GM21367 (cell line): ENCODE measurements at regions not wholly inside any gene's neighbourhood (a gene's known extent, or its start where the extent isn't known, plus 50 kb on each side); places are given as distances from the start of the nearest gene placed in this dataset.
"Not testable (repeated sequence)": the region's sequence is repeated elsewhere in the genome, so short reads cannot be mapped to it uniquely, and the experiment has no call there.

Experiments
- ATAC-seq: cut with Tn5 transposase; IDR thresholded peaks from one replicate; pipeline ENCODE4 v1.9.1; 2021; ENCODE audit not compliant: unreplicated experiment

DNA sequence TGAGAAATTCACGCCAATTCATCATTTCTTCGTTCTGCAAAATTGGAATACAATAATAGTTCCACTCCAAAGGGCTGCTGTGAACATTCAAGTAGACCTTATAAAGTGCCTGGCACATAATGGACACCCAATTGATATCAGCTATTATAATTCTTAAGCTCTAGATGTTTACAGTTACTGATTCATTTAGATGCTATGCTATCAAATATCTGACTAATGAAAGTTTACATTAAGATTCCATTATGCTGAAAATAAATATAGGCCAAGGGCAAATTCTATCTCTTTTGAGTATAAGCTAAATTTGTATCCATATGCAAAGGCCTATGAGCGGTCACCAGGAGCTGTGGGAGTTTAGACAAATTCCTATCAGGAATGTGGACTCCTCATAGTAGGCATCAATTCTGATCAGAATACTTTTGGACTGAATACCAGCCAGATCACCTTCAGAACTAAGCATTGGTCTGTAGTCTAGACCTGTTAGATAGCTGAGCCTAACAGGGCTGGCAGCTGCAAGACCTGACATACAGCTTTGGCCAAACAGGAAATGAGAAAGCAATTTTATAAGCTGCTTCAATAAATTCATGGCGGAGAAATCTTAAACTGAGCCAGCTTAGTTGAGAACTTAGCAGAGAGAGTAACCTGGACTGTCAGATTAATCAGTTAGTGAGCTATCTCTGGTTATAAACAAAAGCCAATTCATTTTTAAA is 384.3 kb upstream of the ACTRT1 start:
- ATAC-seq, result no peak

DNA sequence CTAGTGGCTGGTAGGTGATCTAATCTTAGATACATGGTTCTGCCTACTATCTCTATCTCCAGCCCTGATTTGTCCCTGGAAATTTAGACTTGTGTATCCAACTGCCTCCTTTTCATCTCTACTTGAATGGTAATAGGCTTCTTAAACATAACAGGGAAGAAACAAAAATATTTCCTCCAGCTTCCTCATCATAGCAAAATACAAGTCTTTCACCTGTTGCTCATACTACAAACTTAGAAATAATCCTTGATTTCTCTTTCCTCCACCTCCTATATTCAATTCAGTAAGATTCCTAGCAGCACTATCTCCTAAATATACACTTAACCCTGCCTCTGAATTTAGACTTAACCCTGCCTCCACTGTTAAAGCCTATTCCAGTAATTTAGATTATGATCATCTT is 373.3 kb upstream of the ACTRT1 start:
- ATAC-seq, result no peak

DNA sequence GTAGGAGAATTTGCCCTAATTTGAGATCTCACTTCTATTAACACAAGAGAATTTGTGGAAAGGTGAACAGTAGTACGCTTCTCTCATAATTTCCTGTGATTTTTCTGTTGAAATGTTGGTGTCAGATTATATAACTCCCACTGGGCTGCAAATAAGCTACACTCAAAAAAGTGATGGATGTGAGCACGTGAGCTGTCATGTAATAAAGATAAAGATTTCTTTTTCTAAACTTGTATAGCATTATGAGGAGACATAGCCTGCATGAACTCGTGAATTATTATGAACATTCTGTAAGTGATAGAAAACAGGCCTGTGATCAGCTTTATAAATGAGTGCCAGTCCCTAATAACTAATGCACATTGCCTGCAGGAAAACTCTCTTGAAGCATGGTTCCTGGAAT is 356.6 kb upstream of the ACTRT1 start:
- ATAC-seq, result no peak

DNA sequence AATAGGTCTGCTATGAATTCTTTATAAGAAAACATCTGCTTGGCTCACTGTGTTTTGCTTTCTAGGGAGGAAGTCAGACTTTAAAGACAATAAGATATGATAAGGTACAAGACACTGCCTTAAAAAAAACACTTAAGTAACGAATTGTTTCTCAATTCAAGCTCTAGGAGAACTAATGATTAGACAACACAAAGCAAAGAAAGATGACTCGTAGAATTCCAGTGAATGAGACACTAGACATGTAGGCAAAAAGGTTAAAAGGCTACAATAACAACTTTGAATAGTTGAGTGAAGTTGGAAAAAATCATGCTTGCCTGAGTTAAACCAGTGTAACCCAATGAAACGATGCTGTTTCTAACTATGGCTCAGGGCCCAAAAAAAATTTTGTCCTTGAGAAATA is 344.4 kb upstream of the ACTRT1 start:
- ATAC-seq, result no peak

DNA sequence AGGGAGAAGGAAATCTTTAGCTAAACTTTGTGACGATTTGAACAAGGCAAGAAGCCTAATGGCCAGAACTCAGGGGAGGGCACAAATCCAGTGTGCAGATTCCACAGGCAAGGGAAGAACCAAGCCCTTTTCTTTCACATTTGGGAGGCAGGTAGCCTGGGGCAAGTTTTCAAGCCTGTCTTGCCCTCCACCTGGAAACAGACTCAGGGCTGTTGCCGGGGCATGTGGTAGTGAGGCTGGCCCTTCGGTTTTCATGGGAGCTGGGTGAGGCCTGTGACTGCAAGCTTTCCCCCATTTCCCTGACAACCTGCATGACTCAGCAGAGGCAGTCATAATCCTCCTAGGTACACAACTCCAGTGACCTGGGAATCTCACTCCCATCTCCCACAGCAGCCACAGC is 331.6 kb upstream of the ACTRT1 start:
- ATAC-seq, result not testable (repeated sequence)

DNA sequence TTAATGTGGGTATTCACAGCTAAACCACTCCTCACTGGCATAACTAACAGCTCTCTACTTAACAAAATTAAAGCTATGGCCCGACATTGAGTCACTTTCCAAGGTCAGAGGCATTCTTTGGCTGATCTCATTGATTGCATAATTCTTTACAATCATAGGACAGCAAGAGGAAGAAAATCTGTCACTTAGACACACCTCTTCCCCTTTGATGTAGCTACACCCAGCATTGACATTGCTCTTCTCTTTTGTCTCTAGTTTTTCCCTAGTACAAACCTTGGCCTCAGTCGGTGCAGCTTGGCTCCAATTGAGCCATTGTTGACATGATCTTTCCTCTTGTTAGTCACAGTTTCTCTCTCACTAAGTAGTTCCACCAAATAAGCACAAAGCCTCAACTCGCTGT is 313.3 kb upstream of the ACTRT1 start:
- no peak for ATAC-seq

DNA sequence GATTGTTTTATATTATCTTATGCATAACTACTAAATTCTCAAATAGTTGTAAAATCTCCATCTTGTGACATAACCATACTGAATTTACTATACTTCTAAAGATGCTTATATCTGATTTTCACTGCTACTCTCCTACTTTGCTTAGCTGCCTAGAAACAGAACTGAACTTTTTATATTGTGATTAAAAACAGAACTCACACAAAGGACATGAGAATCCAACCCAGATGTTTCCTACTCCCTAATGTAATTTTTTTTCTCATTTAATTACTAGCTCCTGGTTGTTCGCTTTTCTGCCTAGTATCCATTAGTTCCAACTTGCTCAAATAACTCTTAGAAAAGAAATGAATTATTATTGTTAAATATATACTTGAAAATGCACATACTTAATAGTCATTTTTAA is 283.5 kb upstream of the ACTRT1 start:
- ATAC-seq, result no peak

DNA sequence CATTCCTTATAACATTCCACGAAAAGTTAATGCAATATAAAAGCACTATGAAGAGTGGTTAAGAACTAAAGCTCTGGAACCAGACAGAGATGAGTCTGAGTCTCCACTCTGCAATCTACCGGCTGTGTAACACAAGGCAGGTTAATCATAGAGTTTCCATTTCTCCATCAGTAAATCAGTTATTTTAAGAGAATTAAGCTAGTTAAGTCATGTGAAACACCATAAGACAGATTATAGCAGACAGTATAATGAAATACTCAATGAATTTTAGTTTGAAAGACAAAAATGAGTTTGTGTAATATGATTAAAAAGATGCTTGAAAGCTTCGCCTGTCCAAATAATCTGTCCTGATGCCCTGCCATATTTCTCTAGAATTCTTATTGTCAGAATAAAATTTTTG is 282.6 kb upstream of the ACTRT1 start:
- no peak for ATAC-seq

DNA sequence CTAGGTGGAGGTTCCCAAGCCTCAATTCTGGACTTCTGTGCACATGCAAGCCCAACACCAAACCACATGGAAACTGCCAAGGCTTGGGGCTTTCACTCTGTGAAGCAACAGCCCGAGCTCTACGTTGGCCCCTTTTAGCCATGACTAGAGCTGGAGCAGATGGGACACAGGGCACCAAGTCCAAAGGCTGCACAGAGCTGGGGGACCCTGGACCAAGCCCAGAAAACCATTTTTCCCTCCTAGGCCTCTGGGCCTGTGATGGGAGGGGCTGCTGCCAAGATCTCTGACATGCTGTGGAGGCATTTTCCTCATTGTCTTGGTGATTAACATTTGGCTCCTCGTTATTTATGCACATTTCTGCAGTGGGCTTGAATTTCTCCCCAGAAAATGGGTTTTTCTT is 258.7 kb upstream of the ACTRT1 start:
- ATAC-seq, result no peak

DNA sequence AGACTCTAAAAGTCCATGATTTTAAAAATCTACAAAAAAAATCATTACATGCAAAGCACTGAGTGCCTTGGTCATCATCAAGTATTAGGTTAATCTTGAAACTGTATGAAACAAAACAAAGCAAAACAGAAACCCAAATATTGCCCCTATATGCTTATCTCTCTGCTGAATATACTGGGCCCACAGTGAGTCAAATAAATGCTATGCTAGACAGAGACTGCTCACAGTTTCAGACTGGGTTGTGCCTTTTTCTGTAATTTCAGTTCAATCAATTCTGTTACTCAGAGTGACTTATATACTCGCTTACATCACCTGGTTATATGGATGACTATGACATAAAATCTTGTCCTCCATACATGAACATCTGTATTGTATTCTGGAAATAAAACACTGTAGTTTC is 257.1 kb upstream of the ACTRT1 start:
- ATAC-seq, result no peak

DNA sequence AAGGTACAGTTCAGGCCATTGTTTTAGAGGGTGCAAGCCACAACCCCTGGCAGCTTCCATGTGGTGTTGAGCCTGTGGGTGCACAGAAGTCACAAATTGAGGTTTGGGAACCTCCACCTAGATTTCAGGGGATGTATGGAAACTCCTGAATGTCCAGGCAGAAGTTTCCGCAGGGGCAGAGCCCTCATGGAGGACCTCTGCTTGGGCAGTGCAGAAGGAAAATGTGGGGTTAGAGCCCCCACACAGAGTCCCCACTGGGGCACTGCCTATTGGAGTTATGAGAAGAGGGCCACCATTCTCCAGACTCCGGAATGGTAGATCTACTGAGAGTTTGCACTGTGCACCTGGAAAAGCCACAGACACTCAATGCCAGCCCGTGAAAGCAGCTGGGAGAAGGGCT is 242.0 kb upstream of the ACTRT1 start:
- ATAC-seq, result no peak

DNA sequence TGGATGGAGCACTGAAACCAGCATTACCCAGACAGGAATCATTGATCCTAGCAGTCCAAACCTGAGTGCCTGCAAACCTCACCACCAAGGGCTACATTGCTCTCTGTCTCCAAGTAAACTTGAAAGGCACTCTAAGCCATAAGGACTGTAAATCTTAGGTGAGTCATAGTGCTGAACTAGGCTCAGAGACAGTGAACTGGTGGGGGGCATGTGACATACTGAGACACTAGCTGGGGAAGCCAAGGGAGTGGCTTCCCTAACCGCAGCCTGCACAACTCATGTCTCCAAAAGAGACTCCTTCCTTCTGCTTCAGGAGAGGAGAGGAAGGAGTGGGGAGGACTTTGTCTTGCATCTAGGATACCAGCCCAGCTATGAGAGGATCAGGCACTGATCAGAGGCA is 235.5 kb upstream of the ACTRT1 start:
- no peak for ATAC-seq

DNA sequence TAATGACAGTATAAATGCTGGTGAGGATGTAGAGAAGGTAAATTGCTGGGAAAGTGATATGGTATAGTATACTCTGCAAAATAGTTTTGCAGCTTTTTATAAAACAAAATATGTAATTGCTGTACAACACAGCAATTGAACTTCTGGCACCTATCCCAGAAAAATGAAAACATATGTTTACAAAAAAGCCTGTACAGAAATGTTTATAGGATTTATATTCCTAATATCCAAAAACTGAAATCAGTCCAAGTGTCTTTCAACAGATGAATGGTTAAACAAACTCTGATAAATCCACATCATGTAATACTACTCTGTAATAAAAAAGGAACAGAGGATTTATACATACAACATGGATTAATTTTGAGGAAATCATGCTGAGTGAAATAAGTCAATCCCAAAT is 198.4 kb upstream of the ACTRT1 start:
- no peak for ATAC-seq

DNA sequence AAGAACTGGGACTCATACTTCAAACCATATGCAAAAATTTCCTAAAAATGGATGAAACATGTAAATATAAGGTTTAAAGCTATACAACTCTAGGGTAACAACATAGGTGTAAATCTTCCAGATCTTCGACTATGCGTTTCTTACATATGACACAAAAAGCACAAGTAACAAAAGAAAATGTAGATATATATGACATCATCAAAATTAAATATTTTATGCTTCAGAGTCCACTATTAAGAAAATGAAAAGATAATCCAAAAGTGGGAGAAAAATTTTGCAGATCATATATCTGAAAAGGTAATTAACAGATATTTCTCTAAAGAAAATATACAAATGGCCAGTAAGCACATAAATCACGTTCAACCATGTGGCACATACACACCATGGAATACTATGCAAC is 164.2 kb upstream of the ACTRT1 start:
- ATAC-seq, result no peak

DNA sequence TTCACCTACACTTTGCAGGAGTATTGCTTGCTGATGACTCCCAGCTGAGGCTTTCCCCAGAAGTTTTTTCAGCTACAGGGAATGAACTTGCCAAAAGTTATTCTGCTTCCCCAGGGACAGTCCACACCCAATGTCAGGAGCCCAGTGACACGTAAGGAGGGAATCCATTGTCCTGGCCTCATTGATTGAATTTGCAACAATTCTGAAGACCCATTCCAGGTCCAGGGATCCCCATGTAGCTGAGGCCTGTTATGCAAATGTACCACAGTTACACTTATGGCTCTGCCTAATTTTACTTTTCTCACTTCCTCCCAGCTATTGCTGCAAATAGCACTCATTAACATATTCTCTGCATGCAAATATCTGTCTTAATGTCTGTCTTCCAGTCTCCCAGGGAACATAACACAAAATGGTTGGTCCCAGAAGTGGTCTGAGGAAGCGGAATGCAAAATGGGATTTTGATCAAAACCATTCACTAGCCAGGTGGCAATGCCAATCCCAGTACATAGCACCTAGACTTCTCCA is 113.7 kb upstream of the ACTRT1 start:
- ATAC-seq, result no peak

DNA sequence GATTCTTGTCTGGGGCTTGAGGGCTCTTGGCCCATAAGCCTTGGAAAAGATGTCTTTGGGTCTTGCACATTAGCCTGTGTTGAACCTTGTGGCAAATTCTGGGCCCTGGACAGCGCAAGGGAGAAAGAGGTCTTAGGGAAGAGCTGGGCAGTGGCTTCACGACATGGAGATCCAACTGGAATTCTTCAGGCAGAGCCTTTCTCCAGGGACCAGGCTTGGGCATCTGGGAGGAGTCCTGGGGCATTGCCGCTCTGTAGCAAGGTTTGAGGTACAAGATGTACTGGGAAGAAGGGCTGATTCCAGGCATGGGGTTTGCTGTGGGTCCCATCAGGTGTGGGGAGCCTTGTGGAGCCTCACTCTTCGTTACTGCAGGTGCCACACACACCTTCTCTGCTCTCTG is 104.0 kb upstream of the ACTRT1 start:
- ATAC-seq, result no peak

DNA sequence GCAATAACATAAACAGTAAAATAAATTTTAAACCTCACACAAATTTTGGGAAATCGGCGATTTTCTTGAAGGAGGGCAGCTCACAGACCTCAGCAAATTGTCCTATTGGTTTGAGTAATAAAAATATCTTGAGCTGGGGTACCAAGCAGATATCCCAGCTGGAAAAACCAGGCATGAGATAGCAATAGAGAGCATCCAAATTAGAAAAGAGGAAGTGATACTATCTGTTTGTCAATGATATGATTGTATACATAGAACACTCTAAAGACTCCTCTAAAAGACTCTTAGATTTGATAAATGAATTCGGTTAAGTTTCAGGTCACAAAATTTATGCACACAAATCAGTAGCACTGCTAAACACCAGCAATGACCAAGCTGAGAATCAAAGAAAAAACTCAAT is 90.5 kb upstream of the ACTRT1 start:
- ATAC-seq, result no peak

DNA sequence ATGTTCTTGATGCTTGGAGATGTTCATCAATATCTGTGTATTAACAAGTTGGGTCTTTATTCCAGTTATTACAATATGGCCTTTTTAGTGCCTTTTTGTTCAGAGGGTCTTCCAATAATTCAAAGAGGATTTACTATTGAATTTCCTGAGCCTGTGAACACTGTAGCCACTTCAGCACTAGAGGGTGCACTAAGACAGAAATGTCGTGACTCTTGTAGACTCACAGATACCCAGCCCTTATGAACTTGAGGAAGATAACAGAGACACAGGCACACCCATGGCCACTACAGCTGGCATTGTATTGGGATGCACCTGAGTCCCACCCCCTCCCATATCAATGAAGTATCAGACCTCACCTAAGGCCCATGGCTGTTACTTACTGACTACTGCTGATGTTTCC is 54.4 kb upstream of the ACTRT1 start:
- ATAC-seq, result no peak

DNA sequence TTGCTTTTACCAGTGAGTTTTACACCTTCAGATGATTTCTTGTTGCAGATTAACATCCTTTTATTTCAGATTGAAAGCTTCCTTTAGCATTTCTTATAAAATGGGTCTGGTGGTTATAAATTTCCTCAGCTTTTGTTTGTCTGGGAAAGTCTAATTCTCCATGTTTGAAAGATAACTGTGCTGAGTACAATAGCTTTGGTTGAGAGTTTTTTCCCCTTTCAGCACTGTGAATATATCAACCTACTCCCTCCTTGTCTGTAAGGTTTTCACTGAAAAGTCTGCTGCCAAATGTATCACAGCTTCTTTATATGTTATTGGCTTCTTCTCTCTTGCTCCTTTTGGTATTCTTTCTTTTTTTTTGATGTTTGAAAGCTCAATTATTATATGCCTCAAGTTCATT is 53.5 kb upstream of the ACTRT1 start:
- ATAC-seq, result no peak
